OCI-LY1 (cell line): ENCODE measurements at regions not wholly inside any gene's neighbourhood (a gene's known extent, or its start where the extent isn't known, plus 50 kb on each side); places are given as distances from the start of the nearest gene placed in this dataset.

Experiments
- CTCF ChIP-seq: fragments of 200-600 bp; sonication (generic), shearing (Covaris generic); IDR thresholded peaks from 2 replicates; pipeline ENCODE4 v1.5.1; 2017; ENCODE audit warnings: mild to moderate bottlenecking, antibody characterized with exemption, low read length, moderate library complexity, mixed read lengths
- EZH2 ChIP-seq: fragments of 200-600 bp; sonication (generic), shearing (Covaris generic); IDR thresholded peaks from 2 replicates; pipeline ENCODE4 v1.8.0; 2017; ENCODE audit warnings: borderline replicate concordance, mixed run types, mild to moderate bottlenecking, antibody characterized with exemption, low read length, moderate library complexity, mixed read lengths

- no peak for TF ChIP-seq CTCF
- no peak for TF ChIP-seq EZH2
These were observed 99.4 kb upstream of the ADAMTS16 start for GRCh38 chr5:5040712-5041111.
